ENCODE measurements at regions not wholly inside any gene's neighbourhood (a gene's known extent, or its start where the extent isn't known, plus 50 kb on each side); places are given as distances from the start of the nearest gene placed in this dataset.
"Not testable (repeated sequence)": the region's sequence is repeated elsewhere in the genome, so short reads cannot be mapped to it uniquely, and the experiment has no call there.

DNA sequence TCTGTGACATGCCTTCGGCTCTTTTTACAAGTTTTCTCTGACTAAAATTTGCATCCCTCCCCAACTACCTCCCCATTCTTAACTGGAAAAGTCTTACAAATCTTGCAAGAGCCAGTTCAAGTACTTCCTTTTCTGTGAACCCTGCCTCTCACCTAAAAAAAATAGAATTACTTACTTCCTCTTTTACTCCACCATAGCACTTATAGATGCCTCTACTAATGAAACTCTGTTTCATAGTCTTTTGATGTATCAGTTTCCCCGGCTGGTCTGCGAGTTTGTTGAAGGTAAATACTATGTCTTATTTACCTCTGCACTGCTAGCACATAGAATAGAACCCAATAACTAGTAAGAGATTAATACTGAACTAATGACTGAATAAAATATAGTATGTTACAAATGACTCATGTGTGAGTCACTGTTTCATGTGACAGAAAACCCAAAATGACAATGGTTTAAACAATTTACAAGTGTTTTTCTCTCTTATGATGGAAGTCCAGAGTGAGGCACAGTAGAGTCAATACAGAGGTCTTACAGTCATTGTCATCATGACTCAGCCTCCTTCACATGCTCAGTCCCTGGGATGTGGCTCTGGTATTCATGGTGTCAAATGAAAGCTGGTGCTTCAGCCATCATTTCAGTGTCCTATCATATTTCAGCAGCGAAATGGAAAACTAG lies 393.5 kb downstream of the RSL24D1 start:
- peak in 1 of 2 experiments; percentile 23 for DNase-seq
- H3K4me3 ChIP-seq: no peak overlapping the region
- no peaks in the 10 kb centered on the region for H3K27me3 ChIP-seq
- H3K27ac ChIP-seq: no peak overlapping the region
- H3K36me3 ChIP-seq: no peaks in the 10 kb centered on the region
- peaks cover 5% of the 10 kb centered on the region; the same call in 1 of the 2 replicates for H3K4me1 ChIP-seq
- no peaks in the 10 kb centered on the region for H3K9me3 ChIP-seq (replicated peaks)

DNA sequence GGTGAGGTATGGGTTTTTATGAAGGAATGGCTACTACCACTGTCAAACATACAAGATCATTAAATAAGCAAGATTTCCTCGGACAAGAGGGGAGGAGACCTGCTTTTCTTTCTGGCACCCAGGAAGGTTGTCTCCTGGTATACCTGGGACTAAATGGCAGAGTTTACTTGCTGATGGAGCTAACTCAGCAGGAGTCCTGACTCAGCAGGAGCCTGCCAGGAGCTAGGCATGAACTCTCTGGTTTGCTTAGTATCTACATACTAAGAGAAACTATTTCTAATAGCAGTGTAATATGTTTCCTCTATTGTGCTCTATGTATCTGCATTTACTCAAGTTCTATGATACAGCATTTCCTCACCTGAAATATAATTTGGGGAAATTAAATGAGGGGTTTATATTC lies 404.2 kb downstream of the RSL24D1 start:
- DNase-seq: no peak
- no peak overlapping the region for H3K4me3 ChIP-seq
- H3K9me3 ChIP-seq (replicated peaks): no peaks in the 10 kb centered on the region
- no peak overlapping the region for H3K27ac ChIP-seq
- H3K4me1 ChIP-seq: no peaks in the 10 kb centered on the region
- H3K36me3 ChIP-seq: no peaks in the 10 kb centered on the region
- H3K27me3 ChIP-seq: no peaks in the 10 kb centered on the region

DNA sequence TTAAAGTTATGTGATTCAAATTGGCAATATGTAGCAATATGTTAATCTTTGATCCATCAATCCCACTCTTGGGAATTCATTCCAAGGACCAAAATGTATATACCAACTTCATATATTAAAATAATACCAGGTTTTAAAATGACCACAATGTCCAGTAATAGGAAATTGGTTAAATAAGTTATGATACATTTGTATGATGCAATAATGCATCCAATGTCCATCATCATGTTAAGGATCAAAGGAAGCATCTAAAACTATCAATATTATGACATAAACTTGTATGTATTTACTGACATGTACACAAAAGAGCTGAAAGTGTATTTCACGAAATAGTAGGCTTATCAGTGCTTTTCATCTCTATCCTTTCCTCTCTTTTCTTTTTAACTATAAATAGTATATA lies 406.0 kb downstream of the RSL24D1 start:
- Histone ChIP-seq H3K4me3 (no peak overlapping the region), H3K27ac (no peak overlapping the region), H3K36me3 (no peaks in the 10 kb centered on the region), H3K27me3 (no peaks in the 10 kb centered on the region), H3K4me1 (no peaks in the 10 kb centered on the region), H3K9me3 (replicated peaks) (no peaks in the 10 kb centered on the region)
- no peak for DNase-seq

DNA sequence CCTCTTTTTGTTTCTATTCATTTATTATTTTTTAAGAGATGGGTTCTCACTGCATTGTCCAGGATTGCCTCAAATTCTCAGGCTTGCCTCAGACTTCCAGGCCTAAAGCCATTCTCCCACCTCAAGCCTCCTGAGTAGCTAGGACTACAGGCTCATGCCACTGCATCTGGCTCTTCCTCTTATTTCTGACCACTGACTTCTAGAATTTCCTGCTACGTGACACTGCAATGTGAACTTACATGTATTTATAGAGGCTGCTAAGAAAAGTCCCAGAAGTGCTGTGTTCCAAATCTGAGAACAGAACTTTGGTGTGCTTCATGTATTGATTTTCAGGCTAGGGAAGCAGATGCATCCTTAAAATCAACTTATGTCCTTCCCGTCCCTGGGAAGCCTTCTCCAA lies 407.4 kb downstream of the RSL24D1 start:
- no peak for DNase-seq
- H3K27ac ChIP-seq: no peak overlapping the region
- no peaks in the 10 kb centered on the region for H3K27me3 ChIP-seq
- H3K9me3 ChIP-seq (replicated peaks): no peaks in the 10 kb centered on the region
- no peak overlapping the region for H3K4me3 ChIP-seq
- H3K36me3 ChIP-seq: no peaks in the 10 kb centered on the region
- H3K4me1 ChIP-seq: no peaks in the 10 kb centered on the region

DNA sequence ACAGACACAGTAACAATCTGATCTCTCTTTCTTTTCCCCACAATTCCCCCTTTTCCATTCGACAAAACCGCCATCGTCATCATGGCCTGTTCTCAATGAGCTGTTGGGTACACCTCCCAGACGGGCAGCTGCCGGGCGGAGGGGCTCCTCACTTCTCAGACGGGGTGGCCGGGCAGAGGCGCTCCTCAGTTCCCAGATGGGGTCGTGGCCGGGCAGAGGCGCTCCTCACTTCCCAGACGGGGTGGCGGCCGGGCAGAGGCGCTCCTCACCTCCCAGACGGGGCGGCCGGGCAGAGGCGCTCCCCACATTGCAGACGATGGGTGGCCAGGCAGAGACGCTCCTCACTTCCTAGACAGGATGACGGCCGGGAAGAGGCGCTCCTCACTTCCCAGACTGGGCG lies 415.5 kb downstream of the RSL24D1 start:
- H3K27me3 ChIP-seq: not testable (repeated sequence)

DNA sequence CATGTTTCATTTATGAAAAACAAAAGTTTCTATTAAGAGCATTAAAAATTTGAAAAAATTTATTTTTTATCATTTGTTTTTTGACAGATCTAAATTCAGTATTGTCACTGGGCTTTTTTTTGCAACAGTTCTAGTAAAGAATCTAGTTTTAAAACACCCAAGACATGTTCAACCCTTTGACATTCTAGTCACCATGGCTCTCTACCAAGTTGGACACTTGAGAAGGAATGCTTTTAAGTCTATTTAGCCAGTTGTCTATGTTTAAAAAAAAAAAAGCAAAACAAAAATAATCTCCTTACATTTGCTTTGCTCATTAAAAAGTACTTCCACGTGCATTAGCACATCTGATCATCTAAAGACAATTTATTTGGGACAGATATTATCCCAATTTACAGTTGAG lies 417.5 kb downstream of the RSL24D1 start:
- DNase-seq: no peak
- H3K27me3 ChIP-seq: no peaks in the 10 kb centered on the region

More for the DNA sequence above, 415.5 kb downstream of the RSL24D1 start:
- H3K4me1 ChIP-seq; H3K4me3 ChIP-seq; DNase-seq; H3K9me3 ChIP-seq (replicated peaks); H3K36me3 ChIP-seq; H3K27ac ChIP-seq: not testable (repeated sequence)

DNA sequence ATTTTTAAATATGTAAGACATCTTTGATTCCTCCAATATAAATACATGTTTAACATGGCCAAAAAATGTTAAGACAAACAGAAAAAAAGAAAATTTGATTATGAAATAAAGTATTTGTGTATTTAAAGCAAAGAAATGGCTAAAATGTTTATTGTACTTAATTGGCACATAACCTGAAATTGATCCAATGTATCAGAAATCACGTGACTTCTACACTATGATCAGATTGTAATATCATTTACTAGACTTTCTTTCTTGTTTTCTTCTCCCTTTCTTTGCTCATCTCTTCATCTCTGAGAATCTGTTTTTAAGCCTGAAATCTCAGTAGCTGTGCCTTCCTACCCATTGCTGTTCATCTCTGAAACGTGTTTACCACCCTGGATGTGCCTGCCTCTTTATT lies 420.3 kb downstream of the RSL24D1 start:
- DNase-seq: no peak
- no peak overlapping the region for H3K4me3 ChIP-seq
- no peaks in the 10 kb centered on the region for H3K27me3 ChIP-seq
- H3K27ac ChIP-seq: no peak overlapping the region
- H3K4me1 ChIP-seq: no peaks in the 10 kb centered on the region
- H3K36me3 ChIP-seq: no peaks in the 10 kb centered on the region
- no peaks in the 10 kb centered on the region for H3K9me3 ChIP-seq (replicated peaks)

More for the DNA sequence above, 417.5 kb downstream of the RSL24D1 start:
- Histone ChIP-seq H3K4me3 (no peak overlapping the region), H3K9me3 (replicated peaks) (no peaks in the 10 kb centered on the region), H3K36me3 (no peaks in the 10 kb centered on the region), H3K4me1 (no peaks in the 10 kb centered on the region), H3K27ac (no peak overlapping the region)

DNA sequence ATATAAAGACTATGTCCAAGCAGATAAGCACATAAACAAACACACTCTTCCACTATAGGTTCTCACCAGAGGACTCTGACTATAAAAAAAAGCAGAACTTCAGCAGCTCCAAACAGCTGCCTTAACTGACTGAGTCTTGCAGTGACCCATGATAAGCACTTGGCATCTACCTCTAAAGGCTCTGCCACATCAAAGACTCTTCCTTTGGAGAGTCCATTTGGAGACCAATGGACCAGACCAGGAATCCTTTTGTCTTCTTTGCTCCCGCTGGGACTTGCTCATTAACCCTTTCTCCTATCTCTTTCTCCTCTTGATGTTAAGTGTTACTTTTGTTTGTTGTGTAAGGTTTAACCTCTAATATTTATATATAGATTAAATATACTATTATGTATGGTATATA lies 424.1 kb downstream of the RSL24D1 start:
- Histone ChIP-seq H3K9me3 (replicated peaks) (no peaks in the 10 kb centered on the region), H3K27me3 (0 out of 2 replicates have a peak, but pooled peaks cover 5% of the 10 kb centered on the region), H3K4me1 (no peaks in the 10 kb centered on the region), H3K4me3 (no peak overlapping the region), H3K27ac (no peak overlapping the region), H3K36me3 (no peaks in the 10 kb centered on the region)
- DNase-seq: no peak

DNA sequence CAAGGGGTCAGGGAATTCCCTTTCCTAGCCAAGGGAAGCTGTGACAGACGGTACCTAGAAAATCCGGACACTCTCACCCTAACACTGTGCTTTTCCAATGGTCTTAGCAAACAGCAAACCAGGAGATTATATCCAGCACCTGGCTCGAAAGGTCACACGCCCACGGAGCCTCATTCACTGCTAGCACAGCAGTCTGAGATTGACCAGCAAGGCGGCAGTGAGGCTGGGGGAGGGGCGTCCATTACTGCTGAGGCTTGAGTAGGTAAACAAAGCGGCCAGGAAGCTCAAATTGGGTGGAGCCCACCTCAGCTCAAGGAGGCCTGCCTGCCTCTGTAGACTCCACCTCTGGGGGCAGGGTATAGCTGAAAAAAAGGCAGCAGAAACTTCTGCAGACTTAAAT lies 447.3 kb downstream of the RSL24D1 start:
- not testable (repeated sequence) for H3K9me3 ChIP-seq (replicated peaks); H3K36me3 ChIP-seq; DNase-seq; H3K27me3 ChIP-seq; H3K4me1 ChIP-seq; H3K27ac ChIP-seq; H3K4me3 ChIP-seq

DNA sequence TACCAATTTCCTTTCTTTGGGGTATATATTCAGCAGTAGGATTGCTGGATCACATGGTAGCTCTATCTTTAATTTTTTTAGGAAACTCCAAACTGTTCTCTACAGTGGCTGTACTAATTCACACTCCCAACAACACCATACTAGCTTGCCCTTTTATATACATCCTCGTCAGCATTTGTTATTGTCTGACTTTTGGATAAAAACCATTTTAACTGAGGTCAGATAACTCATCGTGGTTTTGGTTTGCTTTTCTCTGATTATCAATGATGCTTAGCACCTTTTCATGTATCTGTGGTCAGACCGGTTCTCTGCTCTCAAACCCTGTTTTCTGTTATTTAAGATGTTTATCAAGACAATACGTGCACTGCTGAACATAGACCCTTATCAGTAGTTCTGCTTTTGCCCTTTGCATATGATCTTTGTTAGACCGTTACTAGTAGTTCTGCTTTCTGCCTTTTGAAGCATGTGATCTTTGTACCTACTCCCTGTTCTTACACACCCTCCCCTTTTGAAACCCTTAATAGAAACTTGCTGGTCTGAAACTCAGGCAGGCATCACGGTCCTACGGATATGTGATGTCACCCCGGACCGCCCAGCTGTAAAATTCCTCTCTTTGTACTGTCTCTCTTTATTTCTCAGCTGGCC lies 474.3 kb downstream of the RSL24D1 start:
- Histone ChIP-seq H3K27ac (no peak overlapping the region), H3K27me3 (no peaks in the 10 kb centered on the region), H3K4me3 (no peak overlapping the region), H3K9me3 (replicated peaks) (no peaks in the 10 kb centered on the region), H3K4me1 (no peaks in the 10 kb centered on the region), H3K36me3 (no peaks in the 10 kb centered on the region)
- no peak for DNase-seq

DNA sequence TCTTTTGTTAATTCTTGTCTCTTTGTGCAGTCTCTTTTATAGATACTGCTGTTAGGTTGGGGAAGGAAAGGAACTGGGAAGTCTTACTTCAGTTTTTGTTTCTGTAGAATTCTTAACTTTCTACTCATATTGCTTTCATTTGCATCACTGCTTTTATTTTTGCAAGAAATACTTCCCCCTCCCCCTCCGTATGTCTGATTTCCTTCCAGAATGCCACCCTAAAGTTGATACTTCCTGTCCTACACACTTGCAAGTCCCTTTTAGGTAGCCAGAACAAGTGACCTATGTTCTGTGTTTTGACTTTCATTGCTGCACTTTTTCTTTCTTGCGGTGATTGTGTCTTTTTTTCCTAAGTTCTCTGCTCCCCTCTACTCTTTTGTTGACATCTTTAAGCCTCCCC lies 477.4 kb downstream of the RSL24D1 start:
- Histone ChIP-seq H3K4me3 (no peak overlapping the region), H3K27me3 (no peaks in the 10 kb centered on the region; the same call in 1 of the 2 replicates), H3K9me3 (replicated peaks) (no peaks in the 10 kb centered on the region), H3K27ac (no peak overlapping the region), H3K36me3 (no peaks in the 10 kb centered on the region), H3K4me1 (no peaks in the 10 kb centered on the region)
- DNase-seq: no peak

DNA sequence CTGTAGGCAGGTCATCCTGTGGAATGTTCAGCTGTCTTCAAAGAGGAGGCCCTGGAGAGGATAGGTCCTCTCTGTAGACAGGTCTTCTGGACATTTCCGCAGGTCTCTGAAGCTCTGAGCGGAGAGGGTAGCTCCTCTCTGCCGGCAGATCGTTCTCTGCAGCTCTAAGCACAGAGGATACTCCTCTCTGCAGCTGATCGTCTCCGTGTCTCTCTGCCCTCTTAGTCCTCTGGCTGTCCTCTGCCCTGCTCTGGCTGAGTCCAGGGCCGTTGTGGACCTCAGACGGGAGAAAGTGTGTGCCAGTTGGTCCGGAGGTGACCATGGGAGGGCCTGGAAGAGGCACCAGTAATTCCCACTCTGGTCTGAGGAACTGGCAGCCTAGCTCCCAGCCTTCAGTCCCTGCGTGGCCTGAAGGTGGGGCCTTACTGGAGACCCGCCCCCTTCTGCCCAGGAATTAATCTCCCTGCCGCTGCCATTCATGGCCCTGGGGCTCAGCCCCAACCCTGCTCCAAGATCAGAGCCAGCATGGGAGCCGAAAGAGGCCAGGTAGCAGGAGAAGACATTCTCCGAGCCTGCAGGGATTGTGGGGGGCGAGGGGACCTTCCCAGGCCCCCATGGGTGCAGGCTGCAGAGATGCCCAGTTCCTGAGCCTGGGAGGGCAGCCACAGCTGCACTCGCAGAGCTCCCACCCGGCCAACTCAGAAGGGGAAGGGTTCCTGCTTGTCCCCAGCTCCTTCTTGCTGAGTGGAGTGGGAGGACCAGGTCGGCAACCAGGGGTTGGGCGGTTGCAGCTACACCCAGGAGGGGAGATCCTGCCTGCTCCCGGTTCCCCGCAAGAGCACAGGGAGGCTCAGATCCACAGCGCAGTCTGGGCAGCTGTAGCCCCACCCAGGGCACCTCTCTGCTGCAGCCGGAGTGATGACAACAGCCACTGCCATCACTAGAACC lies 488.7 kb downstream of the RSL24D1 start:
- Histone ChIP-seq H3K27ac (no peak overlapping the region), H3K27me3 (no peaks in the 10 kb centered on the region), H3K4me3 (no peak overlapping the region), H3K9me3 (replicated peaks) (no peaks in the 10 kb centered on the region), H3K4me1 (no peaks in the 10 kb centered on the region), H3K36me3 (no peaks in the 10 kb centered on the region)
- no peak for DNase-seq

DNA sequence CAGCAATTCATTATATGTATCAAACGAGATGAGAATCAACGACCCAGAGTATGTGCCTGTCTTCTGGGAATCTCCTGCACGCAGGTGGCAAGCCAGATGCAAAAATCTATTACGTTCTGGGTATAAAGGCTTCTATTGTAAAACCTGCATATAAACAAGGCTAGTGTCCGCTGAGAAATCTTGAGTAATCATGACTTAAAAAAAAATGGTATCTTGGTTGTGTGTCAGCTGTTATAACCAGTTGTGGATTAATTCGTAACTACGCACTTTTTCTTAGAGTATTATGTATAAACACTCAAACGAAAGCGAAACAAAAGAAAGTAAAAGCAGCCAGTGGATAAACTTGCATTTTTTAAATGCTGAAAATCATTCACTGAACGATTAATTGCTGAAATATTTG lies 509.1 kb downstream of the RSL24D1 start:
- DNase-seq: no peak
- Histone ChIP-seq H3K4me1 (no peaks in the 10 kb centered on the region), H3K9me3 (replicated peaks) (no peaks in the 10 kb centered on the region), H3K36me3 (no peaks in the 10 kb centered on the region), H3K27me3 (no peaks in the 10 kb centered on the region; the same call in 1 of the 2 replicates), H3K4me3 (no peak overlapping the region), H3K27ac (no peak overlapping the region)

Data from SJCRH30 (cell line).